ENCODE measurements at regions not wholly inside any gene's neighbourhood (a gene's known extent, or its start where the extent isn't known, plus 50 kb on each side); places are given as distances from the start of the nearest gene placed in this dataset.

DNA sequence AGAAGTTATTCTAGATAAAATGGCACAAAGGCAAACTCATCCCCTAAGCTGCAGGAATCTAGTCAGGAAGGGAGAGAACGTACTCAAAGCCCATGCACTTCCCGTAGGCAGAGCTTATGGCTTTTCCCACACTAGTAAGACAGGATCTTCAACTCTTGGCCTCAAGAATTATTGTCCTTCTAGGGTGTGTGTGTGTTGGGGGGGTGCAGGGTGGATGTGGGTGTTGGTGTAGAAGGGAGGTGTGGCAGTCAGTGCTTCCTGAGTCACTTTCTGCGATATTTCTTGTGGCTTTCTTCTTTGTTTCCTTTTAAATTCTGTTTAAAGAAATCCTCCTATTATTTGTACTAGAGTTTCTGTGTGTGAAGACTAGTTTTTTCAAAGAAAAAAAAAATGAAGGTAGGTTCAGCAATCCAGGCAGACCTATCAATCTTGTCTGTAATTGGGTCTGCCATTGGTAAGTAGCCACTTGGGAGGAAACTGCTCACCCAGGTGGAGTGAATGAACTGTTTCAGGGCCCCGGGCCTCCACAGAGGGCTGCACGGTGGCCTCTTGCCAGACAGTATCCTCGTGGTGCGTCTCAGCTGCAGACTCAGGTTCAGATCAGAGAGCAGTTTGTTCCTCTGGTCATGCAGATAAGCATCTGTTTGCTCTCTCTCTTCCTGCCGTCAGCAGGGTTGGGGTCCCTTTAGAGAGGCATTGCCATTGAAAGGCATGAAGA, 131.9 kb downstream of the NPR3 start:
- H3K4me1 Mint-ChIP-seq (ENCODE audit: low read depth): peaks cover 6% of the 10 kb centered on the region
- H3K4me3 Mint-ChIP-seq: no peak overlapping the region
- no peaks in the 10 kb centered on the region for H3K27me3 Mint-ChIP-seq
- H3K9me3 Mint-ChIP-seq: no peaks in the 10 kb centered on the region
- no peaks in the 10 kb centered on the region for H3K36me3 Mint-ChIP-seq (ENCODE audit: low read depth)
- no peak overlapping the region for H3K27ac Mint-ChIP-seq
- no peak for DNase-seq

DNA sequence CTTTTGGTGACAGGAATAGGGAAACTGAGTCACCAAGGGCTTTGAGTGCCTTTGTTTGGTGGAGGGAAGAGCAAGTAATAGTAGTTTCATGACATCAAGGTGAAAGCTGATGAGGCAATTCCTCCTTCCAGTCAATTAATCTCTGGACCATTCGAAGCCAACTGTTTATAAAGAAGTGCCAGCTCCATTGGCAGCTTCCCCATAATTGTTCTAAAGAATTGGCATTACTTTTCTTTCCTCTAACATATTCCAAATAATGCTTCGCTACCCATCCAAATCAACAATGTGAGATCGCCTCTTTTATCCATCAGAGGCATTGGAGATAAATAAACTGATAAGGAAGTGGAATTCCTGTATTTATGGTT, 132.4 kb downstream of the NPR3 start:
- Mint-ChIP-seq H3K4me3 (no peak overlapping the region), H3K36me3 (ENCODE audit: low read depth) (no peaks in the 10 kb centered on the region), H3K9me3 (no peaks in the 10 kb centered on the region), H3K27ac (no peak overlapping the region), H3K4me1 (ENCODE audit: low read depth) (peaks cover 6% of the 10 kb centered on the region), H3K27me3 (no peaks in the 10 kb centered on the region)
- no peak for DNase-seq

DNA sequence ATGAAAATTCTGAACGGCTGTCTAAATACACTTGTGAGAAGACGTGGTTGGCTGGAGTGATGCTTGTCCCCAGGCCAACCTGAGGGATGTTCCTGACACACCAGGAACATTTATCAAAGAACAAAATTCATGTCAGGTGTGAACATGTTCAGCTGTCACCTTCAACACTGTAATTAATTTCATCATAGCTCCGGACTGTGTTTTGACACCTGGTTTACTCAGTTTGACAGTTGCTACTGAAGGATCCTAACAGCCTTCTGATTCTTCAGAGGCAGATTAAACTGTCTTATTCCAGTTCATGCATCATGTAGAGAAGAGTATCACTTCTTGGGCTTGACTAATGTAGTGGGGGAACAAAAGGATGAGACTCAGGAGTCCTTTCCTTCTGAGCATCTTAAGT, 134.1 kb downstream of the NPR3 start:
- Mint-ChIP-seq H3K4me3 (no peak overlapping the region), H3K36me3 (ENCODE audit: low read depth) (no peaks in the 10 kb centered on the region), H3K27me3 (no peaks in the 10 kb centered on the region), H3K27ac (no peak overlapping the region), H3K9me3 (no peaks in the 10 kb centered on the region), H3K4me1 (ENCODE audit: low read depth) (peaks cover 6% of the 10 kb centered on the region)
- no peak for DNase-seq

DNA sequence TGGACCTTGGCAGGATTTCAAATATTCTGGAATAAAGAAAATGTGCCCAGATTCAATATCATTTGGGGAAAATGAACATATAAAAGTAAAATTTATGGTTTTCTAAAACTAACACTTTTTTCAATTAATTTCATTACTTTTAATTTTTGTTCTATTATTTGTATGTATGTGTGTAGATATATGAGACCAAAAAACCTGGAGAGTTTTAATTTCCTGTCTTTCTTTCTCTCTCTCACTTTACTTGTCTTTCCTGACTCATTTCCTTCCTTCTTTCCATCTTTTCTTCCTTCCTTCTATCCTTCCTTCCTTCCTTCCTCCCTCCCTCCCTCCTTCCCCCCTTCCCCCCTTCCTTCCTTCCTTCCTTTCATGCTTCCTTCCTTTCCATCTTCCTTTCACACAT, 137.0 kb downstream of the NPR3 start:
- no peak overlapping the region for H3K4me3 Mint-ChIP-seq
- no peaks in the 10 kb centered on the region for H3K36me3 Mint-ChIP-seq (ENCODE audit: low read depth)
- no peak overlapping the region for H3K27ac Mint-ChIP-seq
- H3K4me1 Mint-ChIP-seq (ENCODE audit: low read depth): peaks cover 1% of the 10 kb centered on the region
- H3K27me3 Mint-ChIP-seq: peaks cover 2% of the 10 kb centered on the region
- H3K9me3 Mint-ChIP-seq: no peaks in the 10 kb centered on the region
- DNase-seq: no peak

DNA sequence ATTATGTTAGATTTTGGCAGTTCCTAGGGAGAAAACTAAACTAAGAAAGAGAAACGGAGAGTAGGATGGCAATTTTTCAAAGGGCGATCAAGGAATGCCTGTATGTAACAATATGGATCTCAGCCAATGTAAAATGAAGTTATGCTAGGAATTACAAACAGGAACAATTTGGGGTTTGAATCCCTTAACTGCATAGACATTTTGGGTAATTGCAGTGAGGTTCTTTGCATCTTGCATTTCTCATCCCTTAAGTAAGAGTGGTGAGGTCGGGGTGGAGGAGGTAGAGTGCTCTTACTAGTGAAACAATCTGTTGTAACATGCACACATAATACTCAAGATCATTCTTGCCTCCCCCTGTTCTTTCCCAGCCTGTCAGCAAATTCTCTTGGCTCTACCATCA, 137.6 kb downstream of the NPR3 start:
- no peaks in the 10 kb centered on the region for H3K36me3 Mint-ChIP-seq (ENCODE audit: low read depth)
- no peaks in the 10 kb centered on the region for H3K9me3 Mint-ChIP-seq
- H3K4me3 Mint-ChIP-seq: no peak overlapping the region
- DNase-seq: no peak
- H3K27me3 Mint-ChIP-seq: peaks cover 2% of the 10 kb centered on the region
- no peaks in the 10 kb centered on the region for H3K4me1 Mint-ChIP-seq (ENCODE audit: low read depth)
- no peak overlapping the region for H3K27ac Mint-ChIP-seq

DNA sequence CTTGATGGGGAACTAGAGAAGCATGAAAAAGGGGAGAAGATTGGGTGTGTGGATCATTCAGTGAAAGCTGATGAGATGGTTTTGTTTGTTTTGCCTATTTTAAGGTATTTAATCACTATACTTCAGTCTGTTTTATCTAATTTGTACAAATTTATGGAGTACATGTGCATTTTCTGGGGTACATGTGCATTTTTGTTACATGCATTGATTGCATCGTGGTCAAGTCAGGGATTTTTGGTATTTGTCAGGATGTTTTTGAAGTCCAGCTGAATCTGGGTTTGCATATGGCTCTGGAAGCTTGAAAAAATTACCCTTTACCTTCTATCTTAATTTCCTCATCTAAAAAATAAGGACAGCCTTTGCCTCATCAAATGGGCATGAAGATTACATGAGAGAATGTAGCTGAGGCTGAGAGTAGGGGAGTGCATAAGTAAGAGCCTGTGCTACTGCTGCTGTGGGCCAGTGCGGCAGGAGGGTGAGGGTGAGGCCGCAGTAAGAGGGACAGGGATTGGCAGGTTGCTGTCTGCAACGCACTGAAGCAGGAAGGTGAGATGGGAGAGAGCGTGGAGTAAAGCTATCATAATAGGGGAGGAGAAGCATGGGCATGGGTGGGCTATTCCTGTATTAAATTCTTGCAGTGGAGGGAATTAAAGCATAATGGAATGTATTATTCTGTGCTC, 139.8 kb downstream of the NPR3 start:
- no peak for DNase-seq
- Mint-ChIP-seq H3K9me3 (no peaks in the 10 kb centered on the region), H3K4me3 (no peak overlapping the region), H3K36me3 (ENCODE audit: low read depth) (no peaks in the 10 kb centered on the region), H3K27ac (no peak overlapping the region), H3K4me1 (ENCODE audit: low read depth) (no peaks in the 10 kb centered on the region), H3K27me3 (peaks cover 2% of the 10 kb centered on the region)

DNA sequence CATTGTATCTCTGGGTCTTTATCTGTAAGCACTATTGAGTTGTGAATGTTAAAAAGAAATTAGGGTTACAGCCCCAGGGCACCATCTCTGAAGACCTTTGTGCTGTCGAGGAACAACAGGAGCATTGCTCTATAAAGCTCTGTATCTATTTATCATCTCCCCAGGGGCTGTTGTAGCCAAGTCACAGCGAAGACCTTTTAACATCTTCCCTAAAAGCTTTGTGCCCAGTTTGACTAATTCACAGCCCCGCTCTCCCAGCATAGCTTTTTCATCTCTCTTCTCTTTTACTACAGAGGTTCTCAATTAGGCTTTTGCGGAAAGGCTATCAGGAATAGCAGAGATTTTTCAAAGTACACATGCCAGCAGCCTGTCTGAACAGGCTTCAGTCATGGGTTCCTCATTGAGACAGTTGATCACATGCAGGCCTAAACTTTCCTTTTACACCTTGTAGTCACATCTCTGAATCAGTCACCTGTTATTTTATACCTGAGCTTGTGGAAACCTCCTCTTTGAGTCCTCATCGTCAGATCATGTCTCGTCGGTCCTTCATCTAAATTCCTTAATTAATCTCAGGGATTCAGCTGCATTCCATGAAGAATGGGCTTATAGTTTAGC, 140.5 kb downstream of the NPR3 start:
- Mint-ChIP-seq H3K27me3 (peaks cover 2% of the 10 kb centered on the region), H3K4me1 (ENCODE audit: low read depth) (no peaks in the 10 kb centered on the region), H3K9me3 (no peaks in the 10 kb centered on the region), H3K27ac (no peak overlapping the region), H3K4me3 (no peak overlapping the region), H3K36me3 (ENCODE audit: low read depth) (no peaks in the 10 kb centered on the region)
- no peak for DNase-seq

DNA sequence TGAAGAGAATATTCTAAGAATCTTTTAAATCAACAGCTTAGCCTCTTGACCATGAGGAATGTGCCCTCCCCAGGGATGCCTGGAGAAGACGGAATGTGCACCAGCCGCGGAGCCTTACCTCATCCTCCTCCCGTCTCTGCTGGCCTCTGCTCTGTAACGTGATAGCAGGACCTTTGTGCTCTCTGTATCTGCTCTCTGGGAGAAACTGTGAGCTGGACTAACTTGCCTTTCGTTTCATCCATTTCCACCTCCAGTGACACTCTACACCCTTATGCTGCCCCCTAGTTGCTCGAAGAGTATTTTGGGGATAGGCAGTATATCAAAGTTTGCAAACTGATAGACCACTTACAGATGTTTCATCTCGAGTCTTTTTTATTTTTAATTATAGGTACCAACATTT, 141.4 kb downstream of the NPR3 start:
- no peak for DNase-seq
- Mint-ChIP-seq H3K27ac (no peak overlapping the region), H3K9me3 (peaks cover 3% of the 10 kb centered on the region), H3K36me3 (ENCODE audit: low read depth) (no peaks in the 10 kb centered on the region), H3K27me3 (peaks cover 2% of the 10 kb centered on the region), H3K4me3 (no peak overlapping the region), H3K4me1 (ENCODE audit: low read depth) (no peaks in the 10 kb centered on the region)

DNA sequence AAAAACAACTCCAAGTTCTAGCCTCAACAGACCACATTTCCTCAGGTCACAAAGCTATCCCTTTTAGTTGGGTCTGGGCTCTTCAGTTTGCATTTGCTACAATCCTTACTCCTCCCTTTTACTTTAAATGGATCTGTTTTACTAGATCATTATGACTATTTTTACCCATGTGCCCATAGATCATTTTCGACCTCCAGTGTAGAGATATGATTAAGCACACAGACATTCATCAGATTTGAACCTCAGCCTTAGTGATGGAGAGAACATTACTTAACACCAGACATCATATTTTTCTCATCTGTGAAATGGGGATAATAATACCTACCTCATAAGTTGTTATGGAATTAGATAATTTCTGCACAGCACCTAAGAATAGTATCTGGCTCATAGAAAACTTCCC, 141.9 kb downstream of the NPR3 start:
- no peaks in the 10 kb centered on the region for H3K36me3 Mint-ChIP-seq (ENCODE audit: low read depth)
- DNase-seq: no peak

DNA sequence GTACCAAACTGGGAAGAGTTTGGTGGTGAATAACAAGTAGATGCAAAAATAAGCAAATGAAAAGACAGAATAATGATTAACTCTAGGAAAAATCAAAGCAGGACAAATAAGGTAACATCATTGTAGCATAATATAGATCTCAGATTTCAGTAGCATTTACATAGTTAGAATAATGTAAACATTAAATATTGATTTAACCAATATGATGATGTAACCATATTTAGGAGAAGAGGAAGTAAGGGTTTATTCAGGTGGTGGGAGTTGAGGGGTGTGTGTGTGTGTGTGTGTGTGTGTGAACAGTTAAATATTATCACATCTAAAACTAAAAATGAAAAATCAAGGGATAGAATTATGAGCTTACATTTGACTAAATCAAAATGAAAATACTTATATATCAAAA, 143.4 kb downstream of the NPR3 start:
- H3K36me3 Mint-ChIP-seq (ENCODE audit: low read depth): no peaks in the 10 kb centered on the region
- no peak for DNase-seq
- H3K4me1 Mint-ChIP-seq (ENCODE audit: low read depth): no peaks in the 10 kb centered on the region
- H3K4me3 Mint-ChIP-seq: no peak overlapping the region
- no peak overlapping the region for H3K27ac Mint-ChIP-seq
- H3K27me3 Mint-ChIP-seq: peaks cover 2% of the 10 kb centered on the region
- peaks cover 15% of the 10 kb centered on the region for H3K9me3 Mint-ChIP-seq

More for the DNA sequence above, 141.9 kb downstream of the NPR3 start:
- H3K4me1 Mint-ChIP-seq (ENCODE audit: low read depth): no peaks in the 10 kb centered on the region
- H3K4me3 Mint-ChIP-seq: no peak overlapping the region
- H3K27me3 Mint-ChIP-seq: peaks cover 2% of the 10 kb centered on the region
- H3K27ac Mint-ChIP-seq: no peak overlapping the region
- peaks cover 3% of the 10 kb centered on the region for H3K9me3 Mint-ChIP-seq

DNA sequence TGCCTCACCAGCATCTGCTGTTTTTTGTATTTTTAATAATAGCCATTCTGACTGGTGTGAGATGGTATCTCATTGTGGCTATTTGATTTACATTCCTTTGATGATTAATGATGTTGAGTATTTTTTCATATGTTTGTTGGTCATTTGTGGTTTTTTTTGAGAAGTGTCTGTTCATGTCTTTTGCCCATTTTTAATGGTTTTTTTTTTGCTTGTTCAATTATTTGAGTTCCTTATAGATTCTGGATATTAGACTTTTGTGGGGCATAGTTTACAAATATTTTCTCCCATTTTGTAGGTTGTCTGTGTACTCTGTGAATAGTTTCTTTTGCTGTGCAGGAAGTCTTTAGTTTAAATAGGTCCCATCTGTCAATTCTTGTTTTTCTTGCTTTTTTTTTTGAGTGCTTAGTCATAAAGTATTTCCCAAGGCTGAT, 148.1 kb downstream of the NPR3 start:
- H3K27me3 Mint-ChIP-seq: no peaks in the 10 kb centered on the region
- H3K27ac Mint-ChIP-seq: no peak overlapping the region
- H3K4me3 Mint-ChIP-seq: no peak overlapping the region
- peaks cover 20% of the 10 kb centered on the region for H3K9me3 Mint-ChIP-seq
- no peak for DNase-seq
- H3K36me3 Mint-ChIP-seq (ENCODE audit: low read depth): no peaks in the 10 kb centered on the region
- no peaks in the 10 kb centered on the region for H3K4me1 Mint-ChIP-seq (ENCODE audit: low read depth)

DNA sequence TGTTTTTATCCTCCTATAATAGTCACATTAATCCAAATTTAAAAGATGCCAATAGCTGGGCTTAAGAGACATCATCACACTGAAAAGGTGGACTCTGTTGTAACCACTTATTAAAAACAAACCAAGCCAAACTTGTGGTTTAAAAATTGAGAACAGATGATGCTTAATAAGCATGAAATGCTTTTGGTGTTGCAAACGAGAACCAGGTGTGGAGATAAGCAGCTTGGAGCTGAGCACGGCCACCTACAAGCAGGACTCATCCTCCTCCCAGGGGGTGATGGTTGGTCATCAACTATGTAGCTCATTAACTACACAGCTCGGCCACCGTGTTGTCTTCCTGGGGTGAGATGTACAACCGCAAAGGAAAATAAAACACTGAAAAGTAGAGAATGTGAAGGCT, 154.4 kb downstream of the NPR3 start:
- H3K9me3 Mint-ChIP-seq: peaks cover 5% of the 10 kb centered on the region
- H3K4me3 Mint-ChIP-seq: no peak overlapping the region
- no peak overlapping the region for H3K27ac Mint-ChIP-seq
- H3K4me1 Mint-ChIP-seq (ENCODE audit: low read depth): no peaks in the 10 kb centered on the region
- no peak for DNase-seq
- no peaks in the 10 kb centered on the region for H3K36me3 Mint-ChIP-seq (ENCODE audit: low read depth)
- no peaks in the 10 kb centered on the region for H3K27me3 Mint-ChIP-seq

DNA sequence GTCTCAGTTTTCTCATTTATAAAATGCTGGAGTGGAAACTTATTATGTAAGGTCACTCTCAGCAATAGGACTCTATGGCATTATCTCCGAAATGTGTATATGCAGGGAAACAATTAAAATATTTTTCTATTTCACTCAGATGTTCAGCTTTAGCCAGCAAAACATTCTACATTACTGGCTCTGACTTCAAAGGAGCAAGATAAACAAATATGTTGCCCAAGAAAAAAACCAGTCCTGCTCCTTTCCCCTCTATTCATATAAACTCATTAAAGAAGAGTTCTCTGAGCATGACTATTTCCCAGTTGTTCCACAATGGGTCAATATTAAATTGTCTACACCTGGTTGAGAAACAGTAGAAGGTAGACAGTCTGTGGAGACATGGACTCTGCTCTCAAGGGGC, 155.0 kb downstream of the NPR3 start:
- Mint-ChIP-seq H3K27ac (no peak overlapping the region), H3K9me3 (peaks cover 6% of the 10 kb centered on the region), H3K4me1 (ENCODE audit: low read depth) (no peaks in the 10 kb centered on the region), H3K36me3 (ENCODE audit: low read depth) (no peaks in the 10 kb centered on the region), H3K27me3 (no peaks in the 10 kb centered on the region), H3K4me3 (no peak overlapping the region)
- no peak for DNase-seq

DNA sequence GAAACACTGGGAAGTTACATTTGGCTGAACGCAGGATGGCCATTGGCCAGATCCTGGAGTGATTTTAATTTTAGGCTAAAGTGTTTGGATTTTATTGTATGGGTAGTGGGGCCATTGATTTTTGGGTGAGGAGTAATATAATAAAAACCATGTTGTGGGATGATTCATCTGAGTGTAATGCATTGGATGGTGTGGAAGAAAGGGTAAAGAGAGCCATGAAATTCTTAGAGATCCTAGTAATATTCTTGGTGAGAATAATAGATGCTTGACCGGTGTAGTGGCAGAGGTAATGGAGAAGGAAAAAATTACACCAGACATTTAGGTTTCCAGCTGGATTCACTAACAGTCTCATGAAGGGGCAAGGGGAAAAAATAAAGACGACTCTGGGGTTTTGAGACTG, 158.1 kb downstream of the NPR3 start:
- no peaks in the 10 kb centered on the region for H3K27me3 Mint-ChIP-seq
- H3K4me3 Mint-ChIP-seq: no peak overlapping the region
- peaks cover 15% of the 10 kb centered on the region for H3K9me3 Mint-ChIP-seq
- no peak for DNase-seq
- no peak overlapping the region for H3K27ac Mint-ChIP-seq
- H3K4me1 Mint-ChIP-seq (ENCODE audit: low read depth): no peaks in the 10 kb centered on the region
- no peaks in the 10 kb centered on the region for H3K36me3 Mint-ChIP-seq (ENCODE audit: low read depth)

DNA sequence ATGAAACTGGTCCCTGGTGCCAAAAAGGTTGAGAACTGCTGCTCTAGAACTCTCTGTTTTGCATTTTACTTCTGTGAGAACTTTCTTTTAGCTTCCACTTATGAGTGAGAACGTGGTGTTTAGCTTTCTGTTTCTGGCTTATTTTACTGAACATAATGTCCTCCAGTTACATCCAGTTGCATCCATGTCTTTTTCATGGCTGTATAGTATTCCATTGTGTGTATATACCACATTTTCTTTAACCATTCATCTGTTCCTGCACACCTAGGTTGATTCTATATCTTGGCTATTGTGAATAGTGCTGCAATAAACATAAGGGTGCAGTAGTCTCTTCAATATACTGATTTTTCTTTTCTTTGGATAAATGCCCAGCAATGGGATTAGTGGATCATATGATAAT, 165.7 kb downstream of the NPR3 start:
- Mint-ChIP-seq H3K4me3 (no peak overlapping the region), H3K27ac (no peak overlapping the region), H3K9me3 (peaks cover 19% of the 10 kb centered on the region), H3K27me3 (no peaks in the 10 kb centered on the region), H3K36me3 (ENCODE audit: low read depth) (no peaks in the 10 kb centered on the region), H3K4me1 (ENCODE audit: low read depth) (no peaks in the 10 kb centered on the region)
- DNase-seq: no peak

Measured in activated T-cell treated with anti-CD3 and anti-CD28 coated beads, Interleukin-2, amount 50 U/mL, for 24 hours (primary cell).